ENCODE measurements at regions not wholly inside any gene's neighbourhood (a gene's known extent, or its start where the extent isn't known, plus 50 kb on each side); places are given as distances from the start of the nearest gene placed in this dataset.

- no peak for TF ChIP-seq OSR1 (CRISPR knock-in tag; IDR thresholded peaks at IDR 0.05)
Measured at GRCh38 chr4:138770818-138771217, 244.8 kb upstream of the NOCT start (continued).

GRCh38 chr4:138766332-138766731, 249.2 kb upstream of the NOCT start:
- TF ChIP-seq RARB (CRISPR knock-in tag; IDR thresholded peaks at IDR 0.05) (no peak), ZNF8 (CRISPR knock-in tag; IDR thresholded peaks at IDR 0.05) (no peak), BACH2 (CRISPR knock-in tag; IDR thresholded peaks at IDR 0.05; ENCODE audit: borderline replicate concordance) (no peak), TSHZ2 (CRISPR knock-in tag; IDR thresholded peaks at IDR 0.05) (no peak), PATZ1 (CRISPR knock-in tag; IDR thresholded peaks at IDR 0.05; ENCODE audit: borderline replicate concordance) (no peak), CSRNP3 (CRISPR knock-in tag; IDR thresholded peaks at IDR 0.05) (no peak), ESRRG (CRISPR knock-in tag; IDR thresholded peaks at IDR 0.05) (no peak), ZFP30 (CRISPR knock-in tag; IDR thresholded peaks at IDR 0.05) (no peak), CSDC2 (CRISPR knock-in tag; IDR thresholded peaks at IDR 0.05) (no peak), POU6F1 (CRISPR knock-in tag; IDR thresholded peaks at IDR 0.05; ENCODE audit: borderline replicate concordance, low read depth) (no peak), ARNTL (CRISPR knock-in tag; IDR thresholded peaks at IDR 0.05; ENCODE audit: borderline replicate concordance, low read depth) (no peak)
- no peak for ATAC-seq

- no peak for ATAC-seq
- no peak for TF ChIP-seq ZFP30 (CRISPR knock-in tag; IDR thresholded peaks at IDR 0.05)
- TF ChIP-seq ZNF70 (CRISPR knock-in tag; IDR thresholded peaks at IDR 0.05): no peak
- no peak for TF ChIP-seq CREB5 (CRISPR knock-in tag; IDR thresholded peaks at IDR 0.05; ENCODE audit: low read depth)
Measured at GRCh38 chr4:138765442-138765841, 250.1 kb upstream of the NOCT start.

- no peak; the same call in 2 of the 3 replicates for ATAC-seq
- TF ChIP-seq TSHZ2 (CRISPR knock-in tag; IDR thresholded peaks at IDR 0.05) (no peak), ZC3H10 (CRISPR knock-in tag; IDR thresholded peaks at IDR 0.05) (no peak), OSR1 (CRISPR knock-in tag; IDR thresholded peaks at IDR 0.05) (no peak), CSDC2 (CRISPR knock-in tag; IDR thresholded peaks at IDR 0.05) (no peak), PPARA (CRISPR knock-in tag; IDR thresholded peaks at IDR 0.05; ENCODE audit: borderline replicate concordance) (no peak), GLIS3 (CRISPR knock-in tag; IDR thresholded peaks at IDR 0.05) (no peak), SNAI2 (CRISPR knock-in tag; IDR thresholded peaks at IDR 0.05) (no peak), ARNTL (CRISPR knock-in tag; IDR thresholded peaks at IDR 0.05; ENCODE audit: borderline replicate concordance, low read depth) (no peak), CSRNP3 (CRISPR knock-in tag; IDR thresholded peaks at IDR 0.05) (no peak), ZFP3 (CRISPR knock-in tag; IDR thresholded peaks at IDR 0.05) (no peak), ESRRG (CRISPR knock-in tag; IDR thresholded peaks at IDR 0.05) (no peak), TCF4 (CRISPR knock-in tag; IDR thresholded peaks at IDR 0.05; ENCODE audit: borderline replicate concordance) (no peak), TOX (CRISPR knock-in tag; IDR thresholded peaks at IDR 0.05; ENCODE audit: borderline replicate concordance) (no peak), BACH2 (CRISPR knock-in tag; IDR thresholded peaks at IDR 0.05; ENCODE audit: borderline replicate concordance) (no peak), RARB (CRISPR knock-in tag; IDR thresholded peaks at IDR 0.05) (no peak)
Measured at GRCh38 chr4:138761638-138762220, 253.9 kb upstream of the NOCT start.

All from SK-N-SH treated with all-trans-retinoic acid at 6 μM for 48 hours (cell line).